Fibroblast of lung (primary cell): ENCODE measurements at regions not wholly inside any gene's neighbourhood (a gene's known extent, or its start where the extent isn't known, plus 50 kb on each side); places are given as distances from the start of the nearest gene placed in this dataset.

Experiments
- DNase-seq, 2 donors: peaks; one replicate each; pipeline versions ENCODE4 v3.0.0 to v3.0.0-alpha.2; 2010; ENCODE audit warnings: low read depth in 2 of 2
- H2AFZ ChIP-seq: 2 replicates; pipeline ENCODE4 v1.5.1; 2012; ENCODE audit warnings: low read length, control low read depth, inconsistent platforms
- H3K27ac ChIP-seq: 2 replicates; pipeline ENCODE4 v1.5.1; 2011; ENCODE audit warnings: low read length, control low read depth; ENCODE audit not compliant: insufficient read depth
- H3K27me3 ChIP-seq: 2 replicates; pipeline ENCODE4 v1.5.1; 2011; ENCODE audit warnings: mild to moderate bottlenecking, low read length; ENCODE audit not compliant: control insufficient read depth, insufficient read depth
- H3K36me3 ChIP-seq: 2 replicates; pipeline ENCODE4 v1.5.1; 2011; ENCODE audit warnings: low read length; ENCODE audit not compliant: control insufficient read depth, insufficient read depth
- H3K4me1 ChIP-seq: 2 replicates; pipeline ENCODE4 v1.5.1; 2011; ENCODE audit warnings: low read length; ENCODE audit not compliant: control insufficient read depth, insufficient read depth; ENCODE audit errors: extremely low read depth
- H3K4me2 ChIP-seq: 2 replicates; pipeline ENCODE4 v1.5.1; 2011; ENCODE audit warnings: low read length, control low read depth; ENCODE audit not compliant: insufficient read depth; ENCODE audit errors: extremely low read depth
- H3K4me3 ChIP-seq, 4 experiments: fragments of 200-600 bp in 1 of 4; sonication (generic) in 1 of 4; replicated peaks in 1 of 4; 2 replicates each; pipeline ENCODE4 v1.5.1; 2011 to 2016; ENCODE audit warnings: low read length in 4 of 4, low read depth in 3 of 4, mild to moderate bottlenecking in 3 of 4, control low read depth in 2 of 4, inconsistent platforms in 1 of 4, mixed read lengths in 1 of 4; ENCODE audit not compliant: insufficient read depth in 1 of 4; ENCODE audit errors: control extremely low read depth in 1 of 4
- H3K79me2 ChIP-seq: 2 replicates; pipeline ENCODE4 v1.5.1; 2012; ENCODE audit warnings: mild to moderate bottlenecking, low read length, inconsistent platforms; ENCODE audit not compliant: control insufficient read depth, insufficient read depth
- H3K9ac ChIP-seq: 2 replicates; pipeline ENCODE4 v1.5.1; 2011; ENCODE audit warnings: mild to moderate bottlenecking, low read length, control low read depth; ENCODE audit not compliant: insufficient read depth
- H3K9me3 ChIP-seq: 2 replicates; pipeline ENCODE4 v1.5.1; 2012; ENCODE audit warnings: low read depth, low read length; ENCODE audit not compliant: control insufficient read depth, insufficient read depth
- H4K20me1 ChIP-seq: 2 replicates; pipeline ENCODE4 v1.5.1; 2011; ENCODE audit warnings: low read length; ENCODE audit not compliant: control insufficient read depth, insufficient read depth; ENCODE audit errors: extremely low read depth
- EZH2 ChIP-seq: IDR thresholded peaks from 2 replicates; pipeline ENCODE4 v1.5.1; 2012; ENCODE audit warnings: low read length, control low read depth, mild to moderate bottlenecking; ENCODE audit errors: missing control alignments
- TF ChIP-seq, protein P1 (sequence below), 2 donors: IDR thresholded peaks in 1 of 2; conservative IDR thresholded peaks in 1 of 2; 1 replicate in 1 of 2; 2 replicates in 1 of 2; pipeline ENCODE4 v1.5.1; 2011 to 2012; ENCODE audit warnings: low read length in 2 of 2, control low read depth in 1 of 2, inconsistent platforms in 1 of 2, low read depth in 1 of 2, mild to moderate bottlenecking in 1 of 2

DNA sequence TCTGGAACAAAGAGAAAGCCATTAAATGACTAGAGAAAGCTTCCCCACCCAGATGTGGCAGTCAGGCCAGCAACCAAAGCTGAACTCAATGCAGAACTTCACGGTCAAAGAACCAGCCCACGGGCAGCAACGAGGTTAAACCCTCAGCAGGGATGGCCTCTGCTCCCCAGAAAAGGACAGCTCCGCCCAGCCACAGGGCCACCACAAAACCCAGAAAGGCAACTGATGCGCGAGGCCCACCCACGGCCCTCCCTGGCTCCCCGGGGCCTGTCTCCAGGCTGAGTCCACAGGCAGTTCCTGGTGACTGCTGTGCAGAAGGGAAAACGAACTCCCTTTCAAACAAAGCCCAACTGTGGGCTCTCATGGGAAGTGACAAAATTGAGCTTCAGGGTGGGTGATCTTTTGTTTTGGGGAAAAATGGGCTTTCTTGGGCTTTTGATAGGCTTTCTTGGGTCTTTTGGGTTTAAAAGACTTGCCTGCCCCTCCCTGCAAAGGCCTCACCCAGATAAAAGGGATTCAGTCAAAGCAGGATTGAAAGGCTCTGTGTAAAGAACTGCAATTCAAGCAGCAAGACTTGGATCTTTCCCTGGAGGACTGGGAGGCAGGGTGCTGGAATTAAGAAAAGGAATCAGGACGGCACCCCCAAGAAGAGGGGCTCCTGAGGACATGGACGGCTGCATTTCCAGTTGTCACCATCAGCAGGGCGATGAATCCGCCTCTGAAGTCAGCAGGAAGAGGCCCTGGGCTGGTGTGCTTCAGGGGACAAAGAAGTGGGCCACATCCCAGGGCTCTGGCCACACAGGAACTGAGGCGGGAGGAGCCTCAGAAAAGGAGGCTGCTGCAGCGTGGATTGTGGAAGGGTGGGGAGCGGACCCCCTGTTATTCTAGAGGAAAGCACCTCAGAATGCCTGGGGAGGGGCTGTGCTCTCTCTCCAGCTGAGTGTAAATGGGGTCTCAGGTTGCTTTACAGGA is 209.9 kb downstream of the USP6NL start:
- Histone ChIP-seq H3K4me3 (no peak overlapping the region), H3K9me3 (no peaks in the 10 kb centered on the region), H3K4me1 (no peaks in the 10 kb centered on the region), H3K27ac (no peak overlapping the region), H3K27me3 (no peaks in the 10 kb centered on the region), H2AFZ (no peak overlapping the region), H3K4me2 (no peak overlapping the region), H3K36me3 (no peaks in the 10 kb centered on the region), H4K20me1 (no peaks in the 10 kb centered on the region), H3K9ac (no peak overlapping the region), H3K79me2 (no peaks in the 10 kb centered on the region)
- DNase-seq: no peak
- TF ChIP-seq, protein P1, sequence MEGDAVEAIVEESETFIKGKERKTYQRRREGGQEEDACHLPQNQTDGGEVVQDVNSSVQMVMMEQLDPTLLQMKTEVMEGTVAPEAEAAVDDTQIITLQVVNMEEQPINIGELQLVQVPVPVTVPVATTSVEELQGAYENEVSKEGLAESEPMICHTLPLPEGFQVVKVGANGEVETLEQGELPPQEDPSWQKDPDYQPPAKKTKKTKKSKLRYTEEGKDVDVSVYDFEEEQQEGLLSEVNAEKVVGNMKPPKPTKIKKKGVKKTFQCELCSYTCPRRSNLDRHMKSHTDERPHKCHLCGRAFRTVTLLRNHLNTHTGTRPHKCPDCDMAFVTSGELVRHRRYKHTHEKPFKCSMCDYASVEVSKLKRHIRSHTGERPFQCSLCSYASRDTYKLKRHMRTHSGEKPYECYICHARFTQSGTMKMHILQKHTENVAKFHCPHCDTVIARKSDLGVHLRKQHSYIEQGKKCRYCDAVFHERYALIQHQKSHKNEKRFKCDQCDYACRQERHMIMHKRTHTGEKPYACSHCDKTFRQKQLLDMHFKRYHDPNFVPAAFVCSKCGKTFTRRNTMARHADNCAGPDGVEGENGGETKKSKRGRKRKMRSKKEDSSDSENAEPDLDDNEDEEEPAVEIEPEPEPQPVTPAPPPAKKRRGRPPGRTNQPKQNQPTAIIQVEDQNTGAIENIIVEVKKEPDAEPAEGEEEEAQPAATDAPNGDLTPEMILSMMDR (conservative IDR thresholded peaks at IDR 0.05 in 1 of 2, IDR thresholded peaks at IDR 0.05 in 1 of 2; ENCODE audit: low read depth in 1 of 2, low read length in 2 of 2): no peak
- no peak for TF ChIP-seq EZH2

GRCh38 chr10:11397980-11398580 is 213.4 kb downstream of the USP6NL start:
- Histone ChIP-seq H3K4me1 (no peaks in the 10 kb centered on the region), H3K4me2 (no peak overlapping the region), H3K9me3 (no peaks in the 10 kb centered on the region), H3K36me3 (no peaks in the 10 kb centered on the region), H3K4me3 (no peak overlapping the region), H3K9ac (no peak overlapping the region), H3K27me3 (no peaks in the 10 kb centered on the region), H2AFZ (no peak overlapping the region), H3K79me2 (no peaks in the 10 kb centered on the region), H4K20me1 (no peaks in the 10 kb centered on the region), H3K27ac (no peak overlapping the region)
- peak; percentile 42 to 63 for DNase-seq
- no peak for TF ChIP-seq EZH2
- TF ChIP-seq, protein P1 (conservative IDR thresholded peaks at IDR 0.05 in 1 of 2, IDR thresholded peaks at IDR 0.05 in 1 of 2; ENCODE audit: low read depth in 1 of 2, low read length in 2 of 2): no peak

GRCh38 chr10:11397077-11397965 is 214.1 kb downstream of the USP6NL start:
- Histone ChIP-seq H3K4me1 (no peaks in the 10 kb centered on the region), H3K36me3 (no peaks in the 10 kb centered on the region), H3K79me2 (no peaks in the 10 kb centered on the region), H2AFZ (no peak overlapping the region), H3K27me3 (no peaks in the 10 kb centered on the region), H3K4me3 (no peak overlapping the region), H3K4me2 (no peak overlapping the region), H3K9me3 (no peaks in the 10 kb centered on the region), H3K9ac (no peak overlapping the region), H4K20me1 (no peaks in the 10 kb centered on the region), H3K27ac (no peak overlapping the region)
- TF ChIP-seq EZH2: no peak
- TF ChIP-seq, protein P1 (conservative IDR thresholded peaks at IDR 0.05 in 1 of 2, IDR thresholded peaks at IDR 0.05 in 1 of 2; ENCODE audit: low read depth in 1 of 2, low read length in 2 of 2): no peak
- DNase-seq: no peak
